ENCODE measurements at regions not wholly inside any gene's neighbourhood (a gene's known extent, or its start where the extent isn't known, plus 50 kb on each side); places are given as distances from the start of the nearest gene placed in this dataset.

GRCh38 chr4:115537387-115537786, 424.0 kb upstream of the NDST4 start:
- TF ChIP-seq POLR2A (IDR thresholded peaks at IDR 0.05) (no peak), CTCF (IDR thresholded peaks at IDR 0.05 in 8 of 11, conservative IDR thresholded peaks at IDR 0.05 in 3 of 11) (no peak)
